ENCODE measurements at regions not wholly inside any gene's neighbourhood (a gene's known extent, or its start where the extent isn't known, plus 50 kb on each side); places are given as distances from the start of the nearest gene placed in this dataset.

- TF ChIP-seq CTCF (IDR thresholded peaks at IDR 0.05; ENCODE audit: low read depth, low read length) (no peak), POLR2A (IDR thresholded peaks at IDR 0.05; ENCODE audit: extremely low read depth, insufficient read length) (no peak)
Measured at GRCh38 chr13:99884913-99885312, 86.7 kb downstream of the ZIC5 start.
